Calu3 (cell line): ENCODE measurements at regions not wholly inside any gene's neighbourhood (a gene's known extent, or its start where the extent isn't known, plus 50 kb on each side); places are given as distances from the start of the nearest gene placed in this dataset.

Source experiments
- BruUV-seq: library from RNA; stranded (reverse); fragments of 400-500 nt; replicated peaks from 2 replicates; lab custom pipeline; 2021; lab: Mats Ljungman, UMichigan
- CTCF ChIA-PET: fragments of 300-600 bp; sonication (Branson Sonifier 250); formaldehyde crosslinking; loops from one replicate; lab custom pipeline; 2022; ENCODE audit warnings: antibody characterized with exemption; lab: Charles Lee
- DNase-seq: peaks from one replicate; pipeline ENCODE4 v3.0.0; 2022
- H3K27ac Mint-ChIP-seq: one replicate; pipeline ENCODE4 v1.8.0; 2022; ENCODE audit warnings: mixed read lengths; ENCODE audit not compliant: unreplicated experiment
- H3K27me3 Mint-ChIP-seq: one replicate; pipeline ENCODE4 v1.8.0; 2022; ENCODE audit warnings: mixed read lengths; ENCODE audit not compliant: unreplicated experiment
- H3K36me3 Mint-ChIP-seq: one replicate; pipeline ENCODE4 v1.8.0; 2022; ENCODE audit warnings: mild to moderate bottlenecking, moderate library complexity, mixed read lengths; ENCODE audit not compliant: insufficient read depth, unreplicated experiment
- H3K4me1 Mint-ChIP-seq: one replicate; pipeline ENCODE4 v1.8.0; 2022; ENCODE audit warnings: mild to moderate bottlenecking, low read depth, mixed read lengths; ENCODE audit not compliant: unreplicated experiment
- H3K4me3 Mint-ChIP-seq: one replicate; pipeline ENCODE4 v1.8.0; 2022; ENCODE audit warnings: mild to moderate bottlenecking, low read depth, moderate library complexity, mixed read lengths; ENCODE audit not compliant: unreplicated experiment
- H3K9me3 Mint-ChIP-seq: one replicate; pipeline ENCODE4 v1.8.0; 2022; ENCODE audit warnings: low read depth, mixed read lengths; ENCODE audit not compliant: unreplicated experiment
- CTCF ChIP-seq: fragments of 200-600 bp; IDR thresholded peaks from one replicate; pipeline ENCODE4 v1.8.0; 2022; ENCODE audit warnings: antibody characterized with exemption; ENCODE audit not compliant: unreplicated experiment
- intact Hi-C: fragments of 100-400 bp; cut with micrococcal nuclease; formaldehyde crosslinking; loops from one replicate; pipeline ENCODE4 v1.10.0; 2022; ENCODE audit not compliant: unreplicated experiment

GRCh38 chr9:13732290-13732689 is 452.8 kb upstream of the MPDZ start:
- Mint-ChIP-seq H3K27ac (no peak overlapping the region), H3K27me3 (peaks cover 32% of the 10 kb centered on the region), H3K9me3 (no peaks in the 10 kb centered on the region), H3K36me3 (no peaks in the 10 kb centered on the region), H3K4me3 (no peak overlapping the region), H3K4me1 (no peaks in the 10 kb centered on the region)
- no peak for TF ChIP-seq CTCF
- DNase-seq, result no peak
- CTCF ChIA-PET, result no interaction called here
- intact Hi-C loops, result no loop called here
- no TSS peak for BruUV-seq

- no TSS peak for BruUV-seq
- Mint-ChIP-seq H3K9me3 (no peaks in the 10 kb centered on the region), H3K4me3 (no peak overlapping the region)
These were observed 452.1 kb upstream of the MPDZ start for GRCh38 chr9:13731637-13732036.

GRCh38 chr9:13729955-13730354 is 450.5 kb upstream of the MPDZ start:
- DNase-seq, result no peak
- Mint-ChIP-seq H3K4me1 (no peaks in the 10 kb centered on the region), H3K36me3 (no peaks in the 10 kb centered on the region), H3K27ac (no peak overlapping the region), H3K27me3 (peaks cover 32% of the 10 kb centered on the region), H3K4me3 (no peak overlapping the region), H3K9me3 (no peaks in the 10 kb centered on the region)
- TF ChIP-seq CTCF, result no peak
- BruUV-seq, result no TSS peak
- intact Hi-C loops, result no loop called here
- CTCF ChIA-PET, result no interaction called here

More at GRCh38 chr9:13731637-13732036, 452.1 kb upstream of the MPDZ start:
- DNase-seq, result no peak
- Mint-ChIP-seq H3K4me1 (no peaks in the 10 kb centered on the region), H3K36me3 (no peaks in the 10 kb centered on the region), H3K27ac (no peak overlapping the region), H3K27me3 (peaks cover 32% of the 10 kb centered on the region)
- intact Hi-C loops, result no loop called here
- CTCF ChIA-PET, result no interaction called here
- TF ChIP-seq CTCF, result no peak

DNA sequence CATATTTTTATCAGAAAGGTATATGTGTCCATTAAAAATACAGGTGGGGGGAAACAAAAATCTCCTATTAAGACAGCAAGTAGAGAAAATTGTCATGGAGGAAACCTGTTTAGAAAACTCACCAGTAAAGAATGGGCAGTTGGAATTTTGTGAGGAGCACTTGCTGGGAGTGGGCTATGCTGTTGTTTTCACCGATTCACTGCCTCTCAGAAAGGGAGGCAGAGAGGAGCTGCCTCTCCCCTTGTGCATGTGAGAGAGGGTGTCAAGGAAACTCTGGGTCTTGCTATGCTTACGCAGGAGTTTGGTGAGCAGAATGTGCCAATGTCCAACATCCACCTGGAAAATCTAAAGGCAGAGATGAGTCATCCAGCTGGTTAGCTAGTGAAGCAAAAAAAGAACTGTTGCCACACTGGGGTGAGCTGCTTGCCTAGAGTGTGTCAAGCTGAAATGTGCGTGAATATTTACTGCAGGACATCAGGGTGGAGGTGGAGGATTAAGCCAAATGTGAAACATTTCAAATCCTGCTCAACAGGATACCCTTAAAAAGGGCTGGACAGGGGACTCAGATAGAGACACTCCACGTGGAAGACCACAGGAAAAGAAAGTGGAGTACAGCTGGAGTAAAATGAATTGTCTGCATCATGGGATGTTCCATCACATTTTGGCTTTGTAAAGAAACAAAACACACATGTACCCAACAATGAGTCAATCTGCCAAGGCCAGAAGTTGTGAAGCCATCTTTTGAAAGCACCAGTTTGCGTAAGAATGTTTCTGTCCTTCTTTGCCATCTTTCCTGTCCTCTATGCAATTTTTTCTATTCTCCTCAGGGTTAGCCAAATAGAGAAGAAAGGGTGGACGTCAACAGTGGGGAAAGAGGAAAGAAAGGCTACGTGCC is 449.7 kb upstream of the MPDZ start:
- no peaks in the 10 kb centered on the region for H3K9me3 Mint-ChIP-seq
- DNase-seq, result no peak
- no peaks in the 10 kb centered on the region for H3K4me1 Mint-ChIP-seq
- no peak overlapping the region for H3K27ac Mint-ChIP-seq
- no peak for TF ChIP-seq CTCF
- H3K4me3 Mint-ChIP-seq, result no peak overlapping the region
- H3K27me3 Mint-ChIP-seq, result peaks cover 32% of the 10 kb centered on the region
- BruUV-seq, result no TSS peak
- CTCF ChIA-PET, result interaction anchor here (0.6 kb wide), 1 partner anchor 468 kb away, joined by 3 read pairs; no protein-coding TSS in a partner anchor
- intact Hi-C loops, result no loop called here
- H3K36me3 Mint-ChIP-seq, result no peaks in the 10 kb centered on the region
